Kidney epithelial cell (primary cell): ENCODE measurements at regions not wholly inside any gene's neighbourhood (a gene's known extent, or its start where the extent isn't known, plus 50 kb on each side); places are given as distances from the start of the nearest gene placed in this dataset.

Source experiments
- DNase-seq: peaks from one replicate; pipeline ENCODE4 v3.0.0-alpha.2; 2010; ENCODE audit warnings: low read depth
- H3K27me3 ChIP-seq: 2 replicates; pipeline ENCODE4 v1.6.0; 2011; ENCODE audit warnings: low read length; ENCODE audit not compliant: control insufficient read depth, insufficient read depth
- H3K36me3 ChIP-seq: 2 replicates; pipeline ENCODE4 v1.5.1; 2011; ENCODE audit warnings: low read length; ENCODE audit not compliant: control insufficient read depth, insufficient read depth
- H3K4me3 ChIP-seq: 2 replicates; pipeline ENCODE4 v1.5.1; 2011; ENCODE audit warnings: low read depth, mild to moderate bottlenecking, control low read depth, low read length
- CTCF ChIP-seq: IDR thresholded peaks from 2 replicates; pipeline ENCODE4 v1.5.1; 2011; ENCODE audit warnings: mild to moderate bottlenecking, moderate library complexity, low read length, control low read depth, inconsistent platforms; ENCODE audit not compliant: insufficient read depth, poor library complexity, severe bottlenecking

GRCh38 chr5:2614571-2614970 lies 136.9 kb downstream of the IRX2 start:
- H3K36me3 ChIP-seq: no peaks in the 10 kb centered on the region
- H3K27me3 ChIP-seq: no peaks in the 10 kb centered on the region
- TF ChIP-seq CTCF: no peak
- DNase-seq: no peak
- no peak overlapping the region for H3K4me3 ChIP-seq

- no peaks in the 10 kb centered on the region for H3K27me3 ChIP-seq
- no peaks in the 10 kb centered on the region for H3K36me3 ChIP-seq
- no peak for DNase-seq
- H3K4me3 ChIP-seq: no peak overlapping the region
- TF ChIP-seq CTCF: no peak
Observed at GRCh38 chr5:2611659-2612058, 139.8 kb downstream of the IRX2 start.

GRCh38 chr5:2610986-2611385 lies 140.5 kb downstream of the IRX2 start:
- DNase-seq: no peak
- no peaks in the 10 kb centered on the region for H3K27me3 ChIP-seq
- H3K4me3 ChIP-seq: no peak overlapping the region
- no peak for TF ChIP-seq CTCF
- no peaks in the 10 kb centered on the region for H3K36me3 ChIP-seq

- Histone ChIP-seq H3K27me3 (no peaks in the 10 kb centered on the region), H3K36me3 (no peaks in the 10 kb centered on the region), H3K4me3 (no peak overlapping the region)
- TF ChIP-seq CTCF: no peak
- no peak for DNase-seq
Observed at GRCh38 chr5:2608391-2608790, 143.1 kb downstream of the IRX2 start.

GRCh38 chr5:2607598-2607997 lies 143.9 kb downstream of the IRX2 start:
- Histone ChIP-seq H3K36me3 (no peaks in the 10 kb centered on the region), H3K27me3 (no peaks in the 10 kb centered on the region), H3K4me3 (no peak overlapping the region)
- no peak for DNase-seq
- no peak for TF ChIP-seq CTCF

- Histone ChIP-seq H3K27me3 (no peaks in the 10 kb centered on the region), H3K36me3 (no peaks in the 10 kb centered on the region), H3K4me3 (no peak overlapping the region)
- no peak for TF ChIP-seq CTCF
- no peak for DNase-seq
Observed at GRCh38 chr5:2603272-2603575, 148.3 kb downstream of the IRX2 start.
